ENCODE measurements at regions not wholly inside any gene's neighbourhood (a gene's known extent, or its start where the extent isn't known, plus 50 kb on each side); places are given as distances from the start of the nearest gene placed in this dataset.
"Not testable (repeated sequence)": the region's sequence is repeated elsewhere in the genome, so short reads cannot be mapped to it uniquely, and the experiment has no call there.

DNA sequence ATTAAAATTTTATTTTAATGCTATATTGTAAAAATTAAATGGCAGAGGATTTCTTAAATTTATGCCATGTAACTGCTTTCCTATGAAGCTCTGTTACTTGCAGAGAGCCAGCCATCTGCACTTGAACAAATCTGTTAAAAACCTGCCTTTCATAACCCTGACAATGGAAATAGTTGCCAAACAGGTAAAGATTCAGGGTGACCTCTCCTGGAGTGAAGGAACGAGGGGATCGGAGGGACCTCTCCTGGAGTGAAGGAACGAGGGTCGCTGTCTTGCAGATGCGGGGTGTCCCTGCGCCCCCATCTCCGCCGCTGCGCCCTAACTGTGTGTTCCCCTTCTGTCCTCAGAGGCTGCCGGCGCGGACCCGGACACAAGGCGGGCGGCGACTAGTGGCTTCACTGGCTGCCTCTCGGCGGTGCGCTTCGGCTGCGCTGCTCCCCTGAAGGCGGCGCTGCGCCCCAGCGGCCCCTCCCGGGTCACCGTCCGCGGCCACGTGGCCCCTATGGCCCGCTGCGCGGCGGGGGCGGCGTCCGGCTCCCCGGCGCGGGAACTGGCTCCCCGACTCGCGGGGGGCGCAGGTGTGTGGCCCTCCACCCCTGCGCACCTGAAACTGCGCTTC is 295.9 kb upstream of the SPATA31A3 start:
- DNase-seq, result not testable (repeated sequence)

DNA sequence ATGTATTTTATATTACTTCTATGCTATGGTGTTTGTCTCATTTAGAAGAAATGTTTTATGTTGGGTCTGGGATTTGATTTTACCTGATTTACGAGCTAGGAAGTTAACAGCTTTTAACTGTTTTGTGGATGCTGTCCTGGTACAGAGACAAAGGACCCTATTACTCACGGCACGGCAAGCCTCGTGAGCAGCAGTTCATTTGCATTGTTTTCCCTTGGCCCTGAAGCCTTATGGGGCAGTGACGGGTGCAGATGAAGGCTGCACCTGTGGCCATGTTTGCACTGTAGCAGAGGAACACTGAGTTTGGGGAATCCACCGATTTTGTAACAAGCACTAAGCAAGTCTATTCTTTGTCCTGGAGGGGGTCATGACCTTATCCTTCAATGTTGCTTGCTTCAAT is 291.9 kb upstream of the SPATA31A3 start:
- not testable (repeated sequence) for DNase-seq

DNA sequence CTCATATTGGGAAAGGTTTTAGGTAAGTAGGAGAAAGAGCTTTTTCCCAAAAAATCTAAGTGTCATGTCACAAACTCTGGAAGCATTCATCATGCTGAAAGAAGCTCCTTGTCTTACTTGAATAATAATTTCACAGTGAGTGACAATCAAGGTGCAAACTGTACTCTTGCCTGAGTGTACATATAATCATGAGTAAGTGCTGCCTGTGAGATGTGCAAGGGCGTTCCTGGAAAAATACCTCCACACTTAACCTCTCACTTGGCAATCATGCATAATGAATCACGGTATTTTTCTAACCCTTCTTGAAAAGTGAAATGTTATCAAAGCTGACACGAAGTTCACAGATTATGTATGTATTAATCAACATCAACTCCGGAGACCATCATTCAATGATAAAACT is 289.2 kb upstream of the SPATA31A3 start:
- not testable (repeated sequence) for DNase-seq

DNA sequence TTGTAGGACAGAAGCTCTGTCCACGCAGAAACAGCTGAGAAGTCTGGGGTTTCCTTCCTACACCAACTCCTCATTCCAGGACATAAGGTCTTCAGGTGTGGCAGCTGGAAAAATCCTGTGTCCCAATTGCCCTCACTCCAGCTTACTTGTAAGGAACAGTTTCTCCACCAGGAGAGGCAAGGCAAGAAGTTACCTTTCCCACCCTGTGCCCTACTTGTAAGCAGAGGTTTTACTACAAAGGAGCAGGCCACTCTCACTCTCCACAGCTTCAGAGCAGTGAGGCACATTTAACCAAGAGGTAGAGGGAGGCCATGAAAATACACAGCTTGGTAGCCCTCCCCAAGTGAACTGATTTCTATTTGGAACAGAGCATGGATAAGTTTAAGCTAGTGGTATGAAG is 277.3 kb upstream of the SPATA31A3 start:
- not testable (repeated sequence) for DNase-seq

DNA sequence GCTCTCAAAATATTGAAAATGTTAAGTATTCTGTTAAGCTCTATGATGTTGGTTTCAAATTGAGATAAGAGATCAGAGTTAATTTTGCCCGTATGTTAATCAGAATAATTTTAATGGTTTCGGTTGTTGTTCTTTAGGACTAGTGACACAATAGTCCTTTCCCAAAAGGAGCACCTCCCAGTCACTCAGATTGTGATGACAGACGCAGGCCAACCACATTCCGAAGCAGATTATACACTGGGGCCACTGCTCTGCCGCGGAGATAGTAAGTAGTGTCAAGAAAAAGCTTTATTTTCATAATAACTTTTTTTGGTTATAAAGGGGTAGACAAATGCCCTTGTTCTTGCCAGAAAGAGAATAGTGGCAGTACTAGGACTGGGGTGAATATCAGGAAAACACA is 265.5 kb upstream of the SPATA31A3 start:
- not testable (repeated sequence) for DNase-seq

DNA sequence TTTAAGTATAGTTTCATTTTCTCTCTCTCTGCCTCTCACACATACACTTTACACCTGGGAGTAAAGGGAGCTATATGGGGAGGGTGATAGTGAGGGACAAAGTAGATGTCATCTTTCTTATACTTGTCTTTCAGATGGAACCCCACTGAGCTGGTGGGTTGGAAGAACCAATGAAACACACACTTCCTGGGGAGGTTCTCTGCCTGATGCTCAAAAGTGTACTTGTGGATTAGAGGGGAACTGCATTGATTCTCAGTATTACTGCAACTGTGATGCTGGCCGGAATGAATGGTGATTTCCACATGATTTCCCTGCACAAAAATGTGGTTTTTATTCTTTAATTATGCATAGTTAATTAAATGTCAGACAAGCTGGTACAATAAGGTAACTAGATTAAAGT is 256.6 kb upstream of the SPATA31A3 start:
- DNase-seq, result not testable (repeated sequence)

DNA sequence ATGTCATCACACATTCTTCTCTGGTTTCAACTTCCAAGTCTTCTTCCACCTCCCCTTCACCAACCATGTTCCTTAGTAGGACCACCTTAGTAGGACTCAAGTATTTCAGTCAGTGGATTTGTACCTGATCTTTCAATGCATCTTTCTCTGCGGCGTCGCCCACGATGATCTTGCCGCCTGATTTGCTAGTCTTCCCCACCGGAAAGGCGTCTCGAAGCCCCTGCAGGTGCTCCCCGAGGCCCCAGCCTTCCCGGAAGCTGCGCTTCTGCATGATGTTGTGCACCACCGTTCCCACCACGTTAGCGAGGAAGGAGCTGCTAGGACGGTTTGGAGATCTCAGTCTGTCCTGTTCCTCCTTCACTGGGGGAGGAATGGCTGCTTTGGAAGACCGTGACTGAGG is 219.7 kb upstream of the SPATA31A3 start:
- not testable (repeated sequence) for DNase-seq

DNA sequence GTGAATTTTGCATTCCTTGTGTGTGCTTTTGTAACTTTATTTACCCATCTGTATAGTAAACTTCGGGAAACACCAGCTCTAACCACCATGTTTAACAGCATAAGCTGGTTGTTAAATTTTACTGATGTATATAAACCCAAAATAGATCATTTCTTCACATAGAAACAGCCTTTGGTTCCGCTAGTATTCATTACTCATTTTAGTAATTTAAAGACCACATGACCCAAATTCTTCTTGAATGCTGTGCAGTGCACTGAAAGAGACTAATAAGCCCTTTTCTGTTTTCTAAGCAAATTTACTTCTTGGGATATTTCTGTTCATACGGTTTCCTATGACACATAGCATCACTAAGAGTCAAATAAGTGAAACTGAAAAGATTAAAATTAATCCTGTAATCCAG is 218.5 kb upstream of the SPATA31A3 start:
- DNase-seq, result not testable (repeated sequence)

DNA sequence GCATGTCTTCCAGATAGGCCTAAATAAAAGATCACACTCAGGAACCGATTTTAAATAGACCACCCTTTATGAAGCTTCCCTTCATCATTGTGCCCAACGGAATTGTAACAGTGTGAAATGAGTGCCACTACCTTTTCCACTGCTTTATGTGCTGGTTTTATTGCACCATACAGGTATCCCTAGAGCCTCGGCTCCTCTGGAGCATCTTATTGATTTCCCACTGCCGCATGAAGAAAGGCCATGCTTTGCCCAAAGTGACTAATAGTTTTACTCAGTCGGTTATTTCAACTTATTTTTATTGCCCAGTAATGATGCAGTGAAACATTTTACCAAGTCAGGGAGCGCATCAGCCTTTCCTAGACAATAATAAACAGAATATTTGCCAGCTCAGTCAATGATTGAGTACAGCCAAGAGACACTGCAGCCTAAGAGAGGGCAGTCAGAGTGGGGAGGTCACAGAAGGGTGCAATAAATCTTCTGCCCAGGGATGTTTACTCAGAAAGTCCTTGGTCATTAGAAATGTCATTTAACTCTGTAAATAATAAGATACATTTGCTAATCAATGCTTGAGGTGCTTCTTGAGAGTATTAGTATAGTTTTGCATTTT is 216.6 kb upstream of the SPATA31A3 start:
- DNase-seq, result not testable (repeated sequence)

DNA sequence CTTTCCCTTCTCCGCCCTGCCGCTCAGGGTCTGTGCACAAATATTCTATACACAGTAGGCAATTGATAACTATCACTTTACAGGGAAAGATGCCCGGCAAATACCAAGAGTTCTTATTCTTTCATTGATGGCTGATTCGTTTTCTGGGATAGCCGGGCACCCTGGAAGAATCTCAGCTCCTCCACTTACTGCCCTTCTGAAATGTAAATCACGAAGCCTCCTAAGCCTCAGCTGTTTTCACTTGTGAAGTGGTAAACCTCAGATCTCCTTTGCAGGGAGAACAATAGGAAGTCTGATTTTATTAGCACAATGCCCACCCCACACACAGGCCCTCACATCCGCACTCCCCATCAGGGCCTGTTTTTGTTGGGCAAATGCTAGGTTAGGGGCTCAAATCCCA is 203.8 kb upstream of the SPATA31A3 start:
- DNase-seq, result not testable (repeated sequence)

DNA sequence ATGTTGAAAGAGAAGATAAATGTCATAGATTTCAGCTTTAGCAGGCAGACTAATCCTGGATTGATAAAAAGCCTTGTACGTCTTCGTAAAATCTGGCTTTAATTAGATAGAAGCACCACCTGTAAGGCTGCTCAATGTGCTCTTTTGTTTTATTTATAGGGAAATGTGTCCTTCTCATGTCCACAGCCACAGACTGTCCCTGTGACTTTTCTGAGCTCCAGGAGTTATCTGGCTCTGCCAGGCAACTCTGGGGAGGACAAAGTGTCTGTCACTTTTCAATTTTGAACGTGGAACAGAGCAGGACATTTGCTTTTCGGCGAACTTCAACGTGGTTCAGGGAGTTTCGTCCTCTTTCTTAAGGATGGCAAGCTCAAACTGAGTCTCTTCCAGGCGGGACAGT is 203.0 kb upstream of the SPATA31A3 start:
- DNase-seq, result not testable (repeated sequence)

DNA sequence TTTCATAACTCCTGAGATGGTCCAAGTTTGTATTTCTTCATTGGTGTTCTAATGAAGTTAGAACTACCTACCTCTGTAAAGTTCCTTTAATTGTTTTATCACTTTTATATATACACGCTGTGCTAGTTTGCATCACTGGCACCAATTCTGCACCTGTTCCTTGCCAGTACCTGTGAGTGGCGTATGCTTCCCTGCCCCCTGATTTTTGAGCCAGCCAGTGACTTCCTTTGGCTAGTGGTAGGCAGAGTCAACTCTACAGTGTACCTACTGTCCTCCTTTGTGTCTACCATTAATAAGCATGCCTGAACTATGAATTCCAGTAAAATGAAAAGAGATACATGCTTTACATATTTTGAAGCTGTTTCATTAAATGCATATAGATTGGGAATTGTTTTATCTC is 186.8 kb upstream of the SPATA31A3 start:
- DNase-seq, result not testable (repeated sequence)

DNA sequence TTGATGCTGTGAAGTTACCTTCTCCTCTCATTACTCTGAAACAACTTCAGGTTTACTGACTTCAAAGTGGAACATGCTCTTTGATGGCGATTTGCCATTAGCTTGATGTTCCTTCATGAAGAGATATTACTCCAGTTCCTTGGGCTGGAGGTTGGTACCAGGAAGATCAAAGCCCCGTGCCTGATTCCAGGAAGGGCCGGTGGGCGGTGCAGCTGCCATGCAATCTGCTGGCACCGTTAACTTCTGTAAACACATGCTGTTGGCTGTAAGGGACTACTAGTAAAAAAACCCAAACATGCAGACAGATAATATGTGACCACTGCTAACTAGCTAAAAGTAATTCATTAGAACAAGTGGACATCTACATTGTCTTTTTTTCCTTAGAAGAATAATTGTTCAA is 182.8 kb upstream of the SPATA31A3 start:
- DNase-seq, result not testable (repeated sequence)

DNA sequence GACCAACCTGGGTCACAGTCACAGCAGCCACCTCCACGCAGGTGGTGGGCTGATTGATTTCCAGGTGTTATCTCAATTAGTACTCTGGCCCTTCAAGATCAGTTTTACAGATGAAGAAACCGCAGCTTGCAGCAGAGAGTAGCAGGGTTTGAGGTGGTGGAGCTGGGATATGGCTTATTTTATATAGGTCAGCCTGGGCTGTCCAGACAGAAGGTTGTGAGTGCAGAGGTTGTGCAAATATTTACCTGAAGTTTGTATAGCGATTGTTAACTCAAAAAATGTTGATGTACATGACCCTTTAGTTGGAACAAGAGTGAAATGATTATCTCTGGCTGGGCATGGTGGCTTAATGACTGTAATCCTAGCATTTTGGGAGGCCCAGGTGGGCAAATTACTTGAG is 179.4 kb upstream of the SPATA31A3 start:
- not testable (repeated sequence) for DNase-seq

DNA sequence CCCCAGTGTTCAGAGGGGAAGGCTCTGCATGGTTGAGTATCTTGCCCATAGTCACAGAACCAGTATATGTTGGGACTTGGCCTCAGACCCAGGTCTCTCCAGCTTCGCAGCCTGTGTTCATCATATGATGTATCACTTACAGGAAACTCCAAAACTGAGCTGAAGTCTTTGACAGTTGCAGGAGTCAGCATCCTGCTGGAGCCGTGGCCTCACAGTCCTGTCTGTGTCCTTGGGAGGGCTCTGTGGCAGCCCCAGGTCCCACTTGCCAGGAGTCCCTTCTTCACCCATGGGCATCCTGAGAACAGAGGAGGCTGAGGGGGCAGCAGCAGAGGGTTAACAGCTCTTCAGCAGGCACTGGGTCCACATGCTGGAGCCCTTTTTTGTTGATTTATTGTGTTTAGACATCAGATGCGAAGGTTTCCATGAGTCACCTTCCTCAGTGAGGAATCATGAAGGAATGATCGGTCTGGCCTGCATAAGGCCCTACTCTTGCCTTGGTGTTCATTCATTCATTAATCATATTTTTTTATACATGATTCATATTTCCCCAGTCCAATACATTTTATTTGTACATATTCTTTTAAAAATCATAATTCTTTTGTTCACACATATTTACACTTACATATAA is 176.3 kb upstream of the SPATA31A3 start:
- not testable (repeated sequence) for DNase-seq

DNA sequence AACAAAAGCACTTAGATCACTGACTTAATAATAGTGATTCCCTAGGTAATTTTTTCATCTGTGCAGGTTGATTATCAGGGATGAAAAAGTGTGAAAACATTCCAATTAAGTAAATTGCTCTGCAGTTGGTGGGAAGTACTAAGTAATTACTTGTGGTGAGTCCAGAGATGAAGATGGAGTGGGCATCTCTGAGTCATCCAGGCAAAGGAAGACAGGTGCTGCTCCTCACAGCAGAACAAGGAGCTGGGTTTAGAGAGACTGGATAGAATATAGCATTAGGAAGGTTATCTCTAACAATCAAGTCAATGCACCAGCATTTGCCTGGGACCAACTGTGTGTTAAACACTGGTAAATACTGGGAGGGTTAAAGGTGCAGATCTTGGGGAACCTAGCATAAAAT is 174.0 kb upstream of the SPATA31A3 start:
- DNase-seq, result not testable (repeated sequence)

DNA sequence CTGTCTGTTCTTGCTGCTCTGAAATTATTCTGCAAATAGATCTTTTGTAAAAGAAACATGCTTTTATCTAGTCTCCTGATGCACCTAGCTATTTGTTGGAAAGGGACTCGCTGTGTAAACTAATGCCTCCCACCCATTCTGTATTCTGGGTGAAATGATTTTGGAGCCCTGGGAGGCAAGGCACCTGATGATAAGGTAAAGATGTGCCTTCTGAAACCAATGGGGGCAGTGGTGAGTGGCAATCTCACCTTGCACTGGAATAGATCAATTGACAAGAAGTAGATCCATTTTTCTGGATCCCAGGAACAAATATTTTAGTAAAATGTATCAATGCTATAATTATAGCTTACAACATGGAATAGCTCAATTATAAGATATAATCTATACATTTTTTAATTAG is 170.5 kb upstream of the SPATA31A3 start:
- not testable (repeated sequence) for DNase-seq

DNA sequence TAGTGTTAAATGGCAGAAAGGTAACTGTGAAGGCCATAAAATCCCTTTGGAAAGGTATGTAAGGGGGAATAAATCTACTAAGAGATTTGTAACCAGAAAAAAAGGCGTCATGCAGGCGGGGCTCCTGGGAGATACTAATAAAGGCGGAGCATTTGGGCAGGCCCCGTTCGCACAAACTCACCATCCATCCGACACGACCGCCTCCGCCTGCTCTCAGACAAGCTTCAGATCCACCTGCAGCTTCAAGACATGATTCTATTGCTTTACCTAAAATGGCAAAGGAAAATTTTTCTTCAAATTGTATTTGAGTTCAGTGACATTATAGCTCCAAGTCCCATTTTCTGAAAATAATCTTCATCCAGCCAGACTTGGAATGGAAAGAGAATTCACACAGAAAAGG is 162.9 kb upstream of the SPATA31A3 start:
- DNase-seq, result not testable (repeated sequence)

DNA sequence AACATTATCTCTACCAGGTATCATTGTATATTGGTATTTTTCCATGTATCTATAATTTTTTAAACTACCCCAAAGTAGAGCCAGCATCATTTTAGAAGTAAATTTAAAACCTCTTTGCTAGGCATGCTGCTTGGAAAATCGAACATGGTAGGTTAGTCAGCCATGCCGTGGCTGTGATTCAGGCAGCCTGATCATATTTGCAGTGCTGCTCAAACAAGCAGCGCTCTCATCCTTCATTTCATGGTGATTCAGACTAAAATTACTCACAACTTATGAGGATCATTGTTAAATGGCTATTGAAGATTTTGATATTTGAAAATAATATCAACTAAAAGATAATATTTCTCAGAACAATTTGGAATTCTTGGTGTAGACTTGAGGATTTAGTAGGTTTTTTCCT is 161.2 kb upstream of the SPATA31A3 start:
- DNase-seq, result not testable (repeated sequence)

DNA sequence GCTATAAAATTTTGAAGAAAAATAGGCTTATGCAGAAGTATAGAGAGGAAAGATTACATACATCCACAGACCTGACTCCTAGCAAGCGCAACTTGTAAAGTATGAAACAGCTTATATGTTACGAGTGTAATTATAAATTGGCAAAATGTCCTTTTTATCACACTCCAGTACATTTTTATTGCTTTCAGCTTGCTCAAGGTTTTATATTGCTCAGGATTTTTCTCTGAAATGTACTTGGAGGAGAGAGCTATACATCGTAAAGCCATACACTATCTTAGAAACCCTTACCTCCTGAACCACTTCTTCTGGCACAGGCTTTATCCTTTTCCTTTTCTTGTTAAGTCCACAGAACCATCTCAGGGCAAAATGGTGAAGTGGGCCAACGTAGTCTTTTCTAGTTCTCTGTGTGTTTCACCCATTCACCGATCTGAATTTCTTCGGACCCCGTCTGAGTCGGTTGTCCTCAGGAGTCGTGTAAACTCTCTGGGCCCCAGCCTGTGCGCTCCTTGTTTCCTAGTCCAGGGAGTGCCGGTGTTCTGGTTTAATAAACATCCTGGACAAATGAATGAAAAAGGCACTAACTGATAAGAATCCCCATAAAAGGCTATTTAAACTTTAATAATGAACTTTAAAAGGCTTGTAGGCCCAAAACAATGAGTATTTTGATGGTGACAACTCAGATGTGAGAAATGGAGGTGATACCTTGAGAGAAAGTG is 150.2 kb upstream of the SPATA31A3 start:
- not testable (repeated sequence) for DNase-seq

DNA sequence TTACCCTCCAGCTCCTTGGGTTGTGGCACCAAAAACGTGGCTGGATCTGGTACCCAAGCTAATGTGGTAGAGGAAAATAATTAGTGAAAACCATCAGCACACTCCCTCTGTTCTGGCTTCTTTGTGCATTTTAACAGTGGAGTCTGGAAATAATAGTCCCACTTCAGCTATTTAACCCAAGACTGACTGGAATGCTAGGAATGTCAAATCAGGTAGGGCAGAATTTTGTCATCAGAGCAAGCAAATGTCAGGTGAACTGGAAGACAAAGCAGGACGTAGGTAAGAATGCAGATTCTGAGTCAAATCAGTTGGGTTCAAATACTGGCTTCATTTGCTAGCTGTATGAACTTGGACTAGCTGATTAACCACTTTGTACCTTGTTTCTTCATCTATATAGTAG is 144.0 kb upstream of the SPATA31A3 start:
- not testable (repeated sequence) for DNase-seq

DNA sequence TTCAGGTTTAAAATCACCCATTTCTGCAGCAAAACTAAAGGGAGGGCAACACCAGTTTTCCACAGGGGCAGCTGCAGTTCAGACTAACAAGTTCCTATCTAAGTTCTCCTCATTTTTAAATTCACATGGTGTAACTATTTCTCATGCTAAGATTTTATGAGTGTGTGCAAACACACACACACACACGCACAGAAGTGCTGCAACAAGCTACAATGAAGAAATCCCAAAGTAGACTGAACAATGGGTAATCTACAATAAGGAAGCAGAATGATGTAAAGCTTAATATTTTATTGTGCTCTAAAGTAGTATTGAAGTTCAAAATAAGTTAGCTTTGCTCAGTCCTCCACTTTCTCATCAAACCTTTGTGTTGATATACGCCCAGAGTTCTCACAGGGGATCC is 140.8 kb upstream of the SPATA31A3 start:
- not testable (repeated sequence) for DNase-seq

DNA sequence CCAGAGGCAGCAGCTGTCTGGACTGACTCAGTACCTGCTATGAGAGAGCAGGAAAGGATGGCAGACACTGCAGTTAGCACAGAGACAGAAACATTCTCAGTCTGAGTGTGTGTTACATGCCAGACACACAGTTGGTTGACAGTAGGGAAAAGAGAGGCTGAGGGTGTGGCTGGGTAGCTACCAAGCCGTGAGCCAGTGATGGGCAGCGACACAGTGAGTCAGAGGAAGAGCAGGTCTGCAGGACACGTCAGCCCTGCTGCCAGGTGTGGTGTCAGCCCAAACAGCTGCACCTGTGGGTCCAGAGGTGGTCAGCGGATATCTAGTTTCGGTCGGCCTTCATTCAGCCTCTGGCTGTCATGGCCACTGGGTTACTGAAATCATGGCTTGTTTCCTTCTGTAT is 124.4 kb upstream of the SPATA31A3 start:
- not testable (repeated sequence) for DNase-seq

DNA sequence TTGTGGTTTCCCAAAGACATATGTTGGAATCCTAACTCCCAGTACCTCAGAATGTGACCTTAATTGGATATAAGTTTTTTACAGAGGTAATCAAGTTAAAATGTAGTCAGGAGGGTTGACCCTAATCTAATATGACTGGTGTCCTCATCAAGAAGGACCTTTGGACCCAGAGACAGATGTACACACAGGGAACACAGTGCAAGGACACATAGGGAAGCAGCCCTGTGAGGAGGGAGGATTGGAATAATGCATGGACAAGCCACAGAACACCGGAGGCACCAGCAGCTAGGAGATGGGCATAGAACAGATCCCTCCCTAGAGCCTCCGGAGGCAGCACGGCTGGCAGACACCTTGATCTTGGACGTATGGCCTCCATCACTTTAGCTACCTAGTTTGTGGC is 119.8 kb upstream of the SPATA31A3 start:
- DNase-seq, result not testable (repeated sequence)
